ENCODE measurements at regions not wholly inside any gene's neighbourhood (a gene's known extent, or its start where the extent isn't known, plus 50 kb on each side); places are given as distances from the start of the nearest gene placed in this dataset.

DNA sequence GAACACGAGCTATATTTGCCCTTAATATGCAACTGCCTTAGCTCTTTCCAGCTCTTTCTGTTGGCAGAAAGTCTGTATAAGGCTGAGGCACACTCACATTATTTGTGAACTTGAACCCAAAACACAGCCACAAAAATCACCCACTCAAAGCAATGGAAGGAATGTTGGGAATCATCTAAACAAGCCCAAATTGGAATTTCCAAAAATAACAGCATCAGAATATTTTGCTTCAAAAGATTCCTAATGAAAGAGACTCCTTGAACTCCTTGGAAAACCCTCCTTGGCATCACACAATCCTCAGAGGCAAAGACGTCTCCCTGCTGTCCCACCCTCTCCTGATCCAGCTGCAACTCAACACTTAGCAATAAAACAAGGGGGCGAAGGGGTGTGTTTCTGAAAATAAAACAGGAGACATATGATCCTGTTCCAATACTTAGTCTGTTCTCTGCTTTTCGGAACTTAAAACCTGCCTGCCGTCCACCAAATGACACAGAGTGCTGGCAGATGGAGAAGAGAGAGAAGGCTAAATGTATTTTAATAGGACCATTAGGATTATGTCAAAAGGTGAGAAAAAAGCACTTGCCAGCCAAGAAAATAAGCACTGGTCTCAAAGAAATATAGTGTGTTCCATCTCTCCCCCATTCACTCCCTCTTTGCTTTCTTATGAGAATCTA, 320.7 kb upstream of the JARID2 start:
- DNase-seq (ENCODE audit: low spot score), result no peak

DNA sequence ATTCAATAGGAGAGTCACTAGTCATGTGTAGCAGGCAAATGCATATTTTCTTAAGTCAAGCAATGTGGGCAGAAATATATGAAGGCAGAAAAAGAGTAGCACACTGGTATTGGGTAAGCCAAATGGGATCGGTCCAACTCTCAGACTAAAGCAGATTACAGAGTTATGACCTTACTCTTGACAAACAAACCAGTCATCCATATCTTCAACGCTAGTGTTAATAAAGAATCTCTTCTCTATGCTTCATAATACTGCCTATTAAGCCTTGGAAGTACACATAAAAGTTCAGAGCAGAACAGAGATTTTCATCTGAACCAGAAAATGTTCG, 320.2 kb upstream of the JARID2 start:
- peak; percentile 51 for DNase-seq (ENCODE audit: low spot score)

DNA sequence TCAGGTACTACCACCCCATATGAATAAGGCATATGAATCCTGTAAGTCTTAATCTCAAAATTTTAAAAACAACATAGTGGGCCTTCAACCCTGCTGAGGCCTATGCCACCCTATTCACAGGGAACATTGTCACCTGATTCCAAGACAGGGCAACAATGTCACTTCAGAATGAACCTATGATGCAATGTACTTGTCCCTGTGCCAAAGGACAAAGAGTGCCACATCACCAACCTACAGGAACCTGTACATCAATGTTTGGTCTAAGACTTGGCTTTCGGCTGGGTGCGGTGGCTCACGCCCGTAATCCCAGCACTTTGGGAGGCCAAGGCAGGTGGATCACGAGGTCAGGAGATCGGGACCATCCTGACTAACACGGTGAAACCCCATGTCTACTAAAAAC, 318.5 kb upstream of the JARID2 start:
- no peak for DNase-seq (ENCODE audit: low spot score)

DNA sequence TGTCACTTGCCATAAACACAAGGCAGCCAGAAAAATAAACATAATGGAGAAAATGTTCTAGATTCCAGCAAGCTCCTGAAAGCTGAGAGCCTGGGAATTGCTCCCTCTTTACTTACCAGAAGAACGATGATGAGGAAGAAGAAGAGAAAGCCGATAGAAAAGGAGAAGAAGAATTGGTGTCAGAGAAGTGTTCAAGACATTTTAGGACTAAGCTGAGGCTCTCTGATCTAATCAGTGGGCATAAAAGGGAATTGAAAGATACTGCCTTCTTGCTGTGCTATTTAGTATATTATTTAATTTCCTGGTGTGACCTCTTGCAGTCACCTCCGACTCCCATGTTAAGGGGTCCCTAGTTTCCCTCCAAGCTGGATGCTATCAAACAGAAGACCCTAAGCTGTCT, 316.6 kb upstream of the JARID2 start:
- no peak for DNase-seq (ENCODE audit: low spot score)

DNA sequence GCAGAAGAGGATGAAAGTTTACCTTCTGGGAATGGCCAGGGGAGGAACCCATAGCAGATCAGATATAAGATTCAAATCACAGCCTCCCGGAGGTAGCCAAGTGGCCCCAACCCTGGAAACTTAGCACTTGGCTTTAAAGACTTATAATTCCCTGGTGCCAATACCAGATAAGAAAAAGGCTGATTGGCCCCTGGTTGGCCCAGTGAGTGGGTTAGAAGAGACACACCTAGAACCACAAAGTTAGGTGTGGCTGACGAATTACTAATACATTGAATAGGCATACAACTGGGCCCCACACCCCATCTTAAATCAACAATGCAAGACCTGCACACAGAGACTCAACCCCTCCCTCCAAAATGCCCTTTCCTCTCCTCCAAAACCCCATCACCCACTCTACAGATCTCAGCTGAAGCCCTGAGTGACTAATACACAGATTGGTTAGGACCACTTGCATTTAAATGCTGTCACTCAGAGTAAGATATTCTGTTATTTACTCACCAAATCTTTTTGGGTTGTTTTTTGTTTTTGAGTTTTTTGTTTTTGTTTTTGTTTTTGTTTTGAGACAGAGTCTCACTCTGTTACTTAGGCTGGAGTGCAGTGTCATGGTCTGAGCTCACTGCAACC, 315.4 kb upstream of the JARID2 start:
- no peak for DNase-seq (ENCODE audit: low spot score)

DNA sequence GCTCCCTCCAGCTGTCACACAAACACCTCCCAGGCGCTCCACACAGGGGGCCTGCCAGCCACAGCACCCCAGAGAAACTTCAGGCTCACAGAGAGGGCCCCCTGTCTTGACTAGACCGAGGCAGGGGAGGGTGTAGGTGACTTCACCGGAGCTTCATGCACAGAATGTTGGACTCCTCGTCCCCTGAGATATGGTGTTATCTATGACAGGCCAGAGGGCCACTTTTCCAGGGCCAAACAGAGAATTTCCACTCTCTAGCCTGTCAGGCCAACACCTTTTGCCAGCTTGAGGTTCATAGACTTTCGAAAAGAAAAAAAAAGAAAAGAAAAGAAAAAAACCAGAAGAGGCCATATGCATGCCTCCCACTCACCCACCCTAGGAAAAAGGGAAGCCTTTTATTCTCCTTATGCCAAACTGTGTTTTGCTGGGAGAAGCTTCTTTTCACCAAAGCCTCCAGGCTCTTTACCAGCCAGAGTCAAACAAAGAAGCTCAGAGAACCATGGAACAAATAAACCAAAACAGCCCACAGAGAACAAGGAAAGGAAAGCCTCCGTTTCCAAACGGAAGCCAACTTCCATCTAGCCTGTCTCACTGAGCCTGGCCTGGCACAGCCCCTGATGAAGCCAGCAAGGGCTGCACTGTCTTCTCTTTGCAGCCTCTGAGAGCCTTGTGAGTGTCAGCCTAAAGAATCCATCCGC, 313.2 kb upstream of the JARID2 start:
- DNase-seq (ENCODE audit: low spot score), result no peak

DNA sequence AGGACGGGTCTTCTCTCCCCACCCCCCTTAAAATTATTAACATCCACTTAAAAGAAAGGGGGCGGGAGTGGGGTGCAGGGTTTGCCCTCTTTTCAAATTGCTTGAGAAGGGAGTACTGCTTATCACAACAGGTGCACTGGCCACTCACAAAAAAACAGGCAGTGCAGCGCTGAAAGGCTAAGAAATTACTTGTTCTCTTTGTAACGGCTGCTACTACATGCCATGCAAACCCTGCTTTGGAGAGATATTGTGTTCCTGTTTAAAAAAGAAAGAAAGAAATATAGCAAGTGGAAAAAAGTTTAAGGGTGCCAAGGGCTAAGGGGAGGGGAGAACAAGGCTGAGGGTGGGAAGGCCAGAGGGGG, 312.7 kb upstream of the JARID2 start:
- DNase-seq (ENCODE audit: low spot score), result no peak

DNA sequence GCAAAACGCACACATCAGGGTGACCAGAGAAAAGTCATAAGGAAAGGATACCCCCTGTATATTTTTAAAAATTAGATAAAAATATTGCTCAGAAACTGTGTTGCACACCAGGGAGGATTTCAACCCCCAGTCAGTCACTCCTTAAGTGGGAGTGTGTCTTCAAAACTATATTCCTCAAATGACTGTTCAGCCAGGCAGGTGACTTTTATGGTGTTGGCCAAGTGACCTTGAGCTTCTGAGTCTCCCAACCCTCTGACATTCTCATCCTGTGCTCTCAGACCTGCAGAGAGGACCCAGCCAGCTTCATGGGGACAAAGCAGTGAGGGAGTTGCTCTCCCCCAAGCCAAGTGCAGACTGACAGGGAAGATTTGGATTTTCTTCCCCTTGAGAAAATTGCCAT, 311.9 kb upstream of the JARID2 start:
- DNase-seq (ENCODE audit: low spot score), result no peak

DNA sequence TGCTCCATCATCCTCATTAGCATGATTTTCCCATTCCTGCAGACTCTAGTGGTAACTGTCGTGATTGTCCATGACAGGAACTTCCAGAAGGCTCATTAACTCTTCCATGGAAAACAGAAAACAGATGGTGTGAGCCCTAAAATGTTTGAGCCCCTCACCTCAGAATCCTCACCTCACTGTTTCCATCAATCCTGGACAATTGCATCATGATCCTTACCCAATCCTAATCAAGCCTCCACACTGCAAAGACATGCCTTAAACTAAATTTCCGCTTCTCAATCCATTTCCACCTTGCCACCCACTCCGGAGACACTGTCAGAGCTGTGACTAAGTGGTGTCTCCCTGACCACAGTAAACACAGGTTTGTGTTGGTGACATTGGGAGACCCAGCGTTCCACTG, 311.0 kb upstream of the JARID2 start:
- DNase-seq (ENCODE audit: low spot score), result no peak

DNA sequence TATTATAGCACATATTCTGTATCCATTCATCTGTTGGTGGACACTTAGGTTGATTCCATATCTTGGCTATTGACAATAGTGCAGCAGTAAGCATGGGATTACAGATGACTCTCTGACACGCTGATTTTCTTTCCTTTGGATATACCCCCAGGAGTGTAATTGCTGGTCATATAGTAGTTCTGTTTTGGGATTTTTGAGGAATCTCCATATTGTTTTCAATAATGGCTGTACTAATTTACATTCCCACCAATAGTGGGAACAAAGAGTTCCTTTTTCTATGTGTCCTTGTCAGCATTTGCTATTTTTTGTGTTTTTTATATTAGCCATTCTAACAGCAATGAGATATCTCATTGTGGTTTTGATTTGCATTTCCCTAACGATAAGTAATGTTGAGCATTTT, 309.0 kb upstream of the JARID2 start:
- DNase-seq (ENCODE audit: low spot score), result no peak

DNA sequence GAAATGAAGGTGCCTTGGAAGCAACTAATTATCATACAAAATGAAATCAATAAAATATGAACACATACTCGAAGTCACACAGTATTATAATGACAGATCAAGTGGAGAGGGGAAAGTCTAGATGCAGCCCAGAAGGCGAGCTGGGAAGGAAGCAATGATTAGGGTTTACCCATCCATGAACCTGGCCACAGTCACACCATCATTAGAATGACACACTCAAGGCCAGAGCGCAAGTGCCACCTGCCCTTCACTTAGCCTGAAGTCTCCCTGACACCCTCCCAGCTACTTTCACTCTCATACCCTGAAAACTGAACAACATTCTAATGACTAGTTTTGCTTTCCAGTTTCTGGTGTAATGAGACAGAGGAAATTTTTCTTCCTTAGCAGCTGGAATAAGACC, 302.8 kb upstream of the JARID2 start:
- no peak for DNase-seq (ENCODE audit: low spot score)

DNA sequence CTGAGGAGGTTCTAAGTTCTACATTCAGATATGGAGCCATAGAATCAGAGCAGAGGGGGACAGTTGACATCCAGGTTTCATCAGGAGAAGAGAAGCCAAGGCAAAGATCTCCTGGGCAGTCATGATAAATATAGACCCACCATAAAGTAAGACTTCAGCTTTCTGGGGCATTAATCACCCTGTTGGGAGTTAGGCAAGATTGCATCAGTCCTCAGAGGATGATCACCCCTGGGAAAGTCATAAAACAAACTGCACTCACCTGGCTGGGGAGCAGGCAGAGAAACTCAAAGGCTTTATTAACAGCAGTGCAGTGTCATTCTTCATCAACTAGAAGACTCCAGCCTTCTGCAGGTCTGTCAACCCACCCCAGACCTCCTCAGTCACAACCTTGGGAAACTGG, 301.3 kb upstream of the JARID2 start:
- DNase-seq (ENCODE audit: low spot score), result no peak

DNA sequence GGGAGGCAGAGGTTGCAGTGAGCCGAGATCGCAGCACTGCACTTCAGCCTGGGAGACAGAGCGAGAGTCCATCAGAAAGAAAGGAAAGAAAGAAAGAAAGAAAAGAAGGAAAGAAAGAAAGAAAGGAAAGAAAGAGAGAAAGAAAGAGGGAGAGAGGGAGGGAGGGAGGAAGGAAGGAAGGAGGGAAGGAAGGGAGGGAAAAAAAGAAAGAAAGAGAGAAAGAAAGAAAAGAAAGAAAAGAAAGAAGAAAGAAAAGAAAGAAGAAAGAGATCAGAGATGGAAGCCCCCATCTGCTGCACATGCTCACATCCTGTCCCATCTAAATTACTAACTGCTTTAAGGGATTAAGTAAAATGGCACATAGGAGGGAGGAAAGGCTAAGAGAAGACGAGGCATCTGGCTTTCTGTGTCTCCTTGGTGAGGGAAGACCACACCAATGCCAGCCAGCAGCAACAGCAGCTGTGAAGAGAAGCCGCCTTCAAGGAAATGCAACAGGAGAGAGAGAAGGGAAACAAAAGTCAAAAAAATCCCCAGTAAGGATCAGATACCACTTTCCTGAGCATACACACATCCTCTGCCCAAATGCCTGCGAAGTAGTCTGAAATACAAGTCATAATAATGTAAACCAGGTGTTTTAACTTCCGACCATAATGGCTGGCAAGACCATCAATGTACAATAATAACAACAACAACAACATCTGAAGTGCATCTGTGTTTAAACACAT, 300.2 kb upstream of the JARID2 start:
- DNase-seq (ENCODE audit: low spot score), result no peak

DNA sequence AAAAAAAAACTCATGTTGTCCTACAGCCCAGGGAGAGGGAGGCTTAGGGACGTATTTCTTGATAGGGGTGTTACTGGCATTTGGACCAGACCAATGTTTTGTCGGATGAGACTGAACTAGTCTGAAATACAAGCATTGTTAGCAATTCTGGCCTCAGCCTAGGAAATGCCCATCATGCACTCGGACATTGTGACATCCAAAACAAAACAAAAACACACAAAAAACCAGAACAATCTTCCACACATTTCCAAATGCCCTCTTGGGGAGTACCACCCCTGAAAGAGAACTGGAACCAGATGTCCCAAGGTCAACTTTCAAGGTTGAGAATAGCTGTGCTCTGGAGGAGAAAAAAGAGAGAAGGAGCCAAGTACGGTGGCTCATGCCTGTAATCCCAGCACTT, 299.1 kb upstream of the JARID2 start:
- DNase-seq (ENCODE audit: low spot score), result no peak

DNA sequence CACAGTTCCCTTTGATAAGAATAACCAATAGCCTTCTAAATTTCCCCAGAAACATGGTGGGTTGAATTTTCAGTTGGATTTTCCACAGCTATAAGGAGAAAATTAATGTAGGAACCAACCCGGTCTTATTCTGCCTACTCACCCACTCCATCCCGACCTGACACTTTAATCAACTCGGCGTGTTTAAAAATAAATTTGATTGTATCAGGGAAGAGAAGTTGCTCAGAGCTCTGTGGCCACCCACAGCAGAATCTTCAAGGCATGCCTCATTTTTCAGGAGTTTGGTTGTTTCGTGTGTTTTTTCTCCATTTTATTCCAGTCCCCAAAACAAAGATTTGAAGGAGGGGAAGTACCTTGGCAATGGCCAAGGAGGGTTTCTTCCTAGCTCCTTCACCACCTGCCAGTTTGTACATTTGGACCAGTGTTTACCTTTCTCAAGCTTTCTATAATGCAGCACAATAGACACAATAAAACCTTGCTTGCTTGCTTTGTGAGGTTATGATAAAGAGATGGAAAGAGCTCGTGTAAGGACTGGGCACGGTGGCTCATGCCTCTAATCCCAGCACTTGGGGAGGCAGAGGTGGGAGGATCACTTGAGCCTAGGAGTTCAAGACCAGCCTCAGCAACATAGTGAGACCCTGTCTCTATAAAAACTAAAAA, 297.2 kb upstream of the JARID2 start:
- no peak for DNase-seq (ENCODE audit: low spot score)

DNA sequence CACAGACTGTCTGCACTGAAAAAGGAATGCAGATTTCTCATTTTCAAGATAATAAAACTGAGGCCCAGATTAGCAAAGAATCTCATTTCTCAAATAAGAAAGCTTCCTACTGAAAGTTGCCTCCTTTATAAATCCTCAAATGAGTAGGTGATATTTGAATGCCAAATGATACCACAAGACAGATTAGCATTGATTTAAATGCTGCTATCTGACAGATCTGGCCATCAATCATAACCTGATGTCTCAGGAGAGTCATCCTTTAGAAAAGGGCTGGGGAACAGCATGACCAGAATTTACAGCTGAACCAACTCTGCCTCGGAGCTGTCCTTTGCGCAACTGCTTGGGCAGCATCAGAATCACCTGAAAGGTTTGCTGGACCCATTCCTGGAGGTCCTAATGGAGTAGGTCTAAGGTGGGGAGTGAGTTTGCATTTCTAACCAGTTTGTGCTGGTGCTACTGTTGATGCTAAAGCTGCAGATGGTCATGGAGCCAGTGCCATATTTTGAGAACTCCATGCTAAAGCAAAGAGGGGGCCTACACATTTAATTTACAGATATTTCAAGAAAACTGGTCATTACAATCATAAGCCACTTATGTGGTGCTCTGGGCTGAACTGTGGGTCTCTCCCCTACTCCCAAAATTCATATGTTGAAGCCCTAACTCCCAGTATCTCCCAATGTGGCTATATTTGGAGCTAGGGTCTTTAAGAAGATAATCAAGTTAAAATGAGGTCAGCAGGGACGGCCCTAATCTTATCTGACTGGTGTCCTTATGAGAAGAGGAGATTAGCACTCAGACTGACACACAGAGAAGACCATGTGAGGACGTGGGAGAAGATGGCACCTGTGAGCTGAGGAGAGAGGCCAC, 295.5 kb upstream of the JARID2 start:
- DNase-seq (ENCODE audit: low spot score), result no peak

DNA sequence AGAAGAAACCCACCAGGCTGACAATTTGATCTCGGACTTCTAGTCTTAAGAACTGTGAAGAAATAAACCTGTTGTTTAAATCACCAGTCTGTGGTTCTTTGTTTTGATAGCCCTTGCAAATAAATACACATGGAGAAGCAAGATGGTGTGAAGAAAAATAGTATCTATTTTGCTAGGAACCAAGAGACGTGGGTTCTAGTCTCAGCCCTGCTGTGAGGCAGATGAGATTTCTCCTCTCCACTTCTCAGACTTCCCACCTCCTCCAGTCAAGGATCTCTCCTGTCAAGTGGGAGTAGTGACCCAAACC, 294.9 kb upstream of the JARID2 start:
- DNase-seq (ENCODE audit: low spot score), result no peak

DNA sequence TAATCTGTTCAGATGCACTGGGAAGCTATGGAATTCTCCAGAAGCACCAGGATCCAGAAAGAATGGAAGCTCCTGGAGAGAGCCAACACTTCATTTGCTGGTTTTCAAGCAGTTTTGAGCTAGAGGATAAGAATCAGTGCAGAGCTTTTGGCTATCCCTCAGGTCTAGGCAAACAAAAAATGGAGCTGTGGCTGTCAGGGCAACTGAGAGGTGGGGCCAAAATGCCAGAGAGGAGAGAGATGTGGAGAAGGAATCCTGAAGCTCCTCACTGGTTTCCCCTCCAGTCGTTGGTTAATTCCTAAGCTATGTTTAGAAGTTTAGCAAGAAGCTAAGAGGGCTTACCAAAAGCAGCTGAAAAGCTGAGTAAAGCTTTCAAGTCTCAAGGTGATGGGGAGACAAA, 294.2 kb upstream of the JARID2 start:
- no peak for DNase-seq (ENCODE audit: low spot score)

DNA sequence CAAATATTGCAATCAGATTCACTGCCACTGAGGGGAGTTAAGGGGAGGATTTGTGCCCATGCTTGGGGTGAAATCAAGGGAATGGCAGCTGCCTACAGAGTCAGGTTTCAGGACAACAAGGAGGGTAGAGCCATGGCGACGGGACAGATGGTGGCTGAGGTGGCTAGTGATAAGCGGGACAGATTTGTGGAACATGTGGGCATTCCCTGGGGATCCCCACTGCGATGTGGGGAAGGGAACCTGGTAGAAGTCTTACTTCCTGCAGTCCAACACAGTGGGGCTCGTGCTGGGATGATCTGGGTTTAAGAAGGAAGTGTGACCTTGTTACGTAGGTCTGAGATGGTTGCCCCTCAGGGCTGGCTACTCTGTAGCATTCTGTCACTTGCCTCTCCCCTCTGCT, 292.0 kb upstream of the JARID2 start:
- no peak for DNase-seq (ENCODE audit: low spot score)

DNA sequence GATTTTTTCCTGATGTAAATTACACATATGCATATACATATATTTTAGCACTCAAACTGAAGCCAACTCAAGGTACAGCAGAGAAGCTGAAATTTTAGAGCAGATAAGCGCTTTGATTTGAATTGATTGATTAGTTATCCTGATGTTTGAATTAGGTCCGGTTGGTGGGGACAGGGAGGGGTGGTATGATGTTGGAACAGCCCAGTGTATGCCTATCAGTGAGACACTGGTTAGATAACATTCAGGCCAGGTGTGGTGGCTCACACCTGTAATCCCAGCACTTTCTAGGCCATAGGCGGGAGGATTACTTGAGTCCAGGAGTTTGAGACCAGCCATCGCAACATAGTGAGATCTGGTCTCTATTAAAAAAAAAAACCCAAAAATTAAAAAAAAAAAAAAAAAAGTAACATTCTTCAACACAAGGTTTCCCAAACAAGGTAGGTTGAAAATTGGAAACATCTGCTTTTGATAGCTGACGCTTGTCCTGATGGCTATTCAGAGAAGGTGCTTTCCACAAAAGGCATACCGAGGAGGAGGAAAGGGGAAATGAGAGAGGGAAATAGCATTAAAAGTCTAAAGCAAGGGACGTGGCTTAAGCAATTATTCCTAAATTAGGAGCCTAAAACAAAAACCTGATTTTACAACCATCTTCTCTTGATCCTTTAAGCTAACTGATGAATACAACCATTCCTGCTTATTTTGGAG, 288.4 kb upstream of the JARID2 start:
- no peak for DNase-seq (ENCODE audit: low spot score)

DNA sequence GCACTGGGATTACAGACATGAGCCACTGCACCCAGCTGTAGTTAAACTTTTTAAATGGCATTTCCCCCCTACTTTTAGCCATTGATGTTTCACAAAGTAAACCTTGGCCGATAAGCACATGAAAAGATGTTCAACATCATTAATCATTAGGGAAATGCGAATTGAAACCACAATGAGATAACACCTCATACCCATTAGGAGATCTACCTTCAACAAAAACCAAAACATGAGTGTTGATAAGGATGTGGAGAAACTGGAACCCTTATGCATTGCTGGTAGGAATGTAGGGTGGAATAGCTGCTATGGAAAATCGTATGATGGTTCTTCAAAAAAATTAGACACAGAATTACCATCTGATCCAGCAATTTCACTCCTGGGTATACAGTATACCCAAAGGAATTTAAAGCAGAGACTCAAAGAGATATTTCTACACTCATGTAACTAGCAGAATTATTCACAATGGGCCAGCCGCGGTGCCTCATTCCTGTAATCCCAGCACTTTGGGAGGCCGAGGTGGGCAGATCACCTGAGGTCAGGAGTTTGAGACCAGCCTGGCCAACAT, 286.5 kb upstream of the JARID2 start:
- no peak for DNase-seq (ENCODE audit: low spot score)
